T47D (cell line): ENCODE measurements at regions not wholly inside any gene's neighbourhood (a gene's known extent, or its start where the extent isn't known, plus 50 kb on each side); places are given as distances from the start of the nearest gene placed in this dataset.
"Not testable (repeated sequence)": the region's sequence is repeated elsewhere in the genome, so short reads cannot be mapped to it uniquely, and the experiment has no call there.

Source experiments
- DNase-seq, 2 experiments: peaks; one replicate each; pipeline versions ENCODE4 v3.0.0 to v3.0.0-alpha.2; 2011 to 2012; ENCODE audit warnings: low read depth in 1 of 2, low spot score in 1 of 2
- JUND ChIP-seq: IDR thresholded peaks from 2 replicates; pipeline ENCODE4 v1.6.1; 2012; ENCODE audit warnings: low read depth
- in situ Hi-C: cut with HindIII; loops from 2 replicates; pipeline ENCODE4 v1.10.0; 2016; ENCODE audit warnings: low sequenced_read_pairs, low pct_unique_long_range_greater_than_20kb

- no peak for DNase-seq
- in situ Hi-C loops: no loop called here
- no peak for TF ChIP-seq JUND
Measured at GRCh38 chr9:22808876-22809275, 362.3 kb downstream of the DMRTA1 start.

GRCh38 chr9:22809371-22809770, 362.7 kb downstream of the DMRTA1 start:
- TF ChIP-seq JUND: no peak
- in situ Hi-C loops: no loop called here
- no peak for DNase-seq

- DNase-seq: peak; percentile 13 to 54
- TF ChIP-seq JUND: no peak
- in situ Hi-C loops: no loop called here
Measured at GRCh38 chr9:22813529-22813928, 366.9 kb downstream of the DMRTA1 start.

- in situ Hi-C loops: no loop called here
- no peak for TF ChIP-seq JUND
- DNase-seq: no peak
Measured at GRCh38 chr9:22815246-22815645, 368.6 kb downstream of the DMRTA1 start.

- in situ Hi-C loops: no loop called here
- no peak for TF ChIP-seq JUND
- DNase-seq: no peak
Measured at GRCh38 chr9:22817181-22817580, 370.6 kb downstream of the DMRTA1 start.

GRCh38 chr9:22829236-22829635, 382.6 kb downstream of the DMRTA1 start:
- no peak for DNase-seq
- TF ChIP-seq JUND: no peak
- in situ Hi-C loops: no loop called here

GRCh38 chr9:22838266-22838665, 391.6 kb downstream of the DMRTA1 start:
- in situ Hi-C loops: no loop called here

GRCh38 chr9:22840641-22841040, 394.0 kb downstream of the DMRTA1 start:
- no peak for DNase-seq
- no peak for TF ChIP-seq JUND

More at GRCh38 chr9:22838266-22838665, 391.6 kb downstream of the DMRTA1 start:
- no peak for DNase-seq
- TF ChIP-seq JUND: no peak

GRCh38 chr9:22845243-22845642, 398.6 kb downstream of the DMRTA1 start:
- DNase-seq, in situ Hi-C loops: not testable (repeated sequence)

More at GRCh38 chr9:22840641-22841040, 394.0 kb downstream of the DMRTA1 start:
- in situ Hi-C loops: no loop called here

- in situ Hi-C loops: no loop called here
- DNase-seq: no peak
- TF ChIP-seq JUND: no peak
Measured at GRCh38 chr9:22855980-22856379, 409.4 kb downstream of the DMRTA1 start.

- no peak for DNase-seq
- no peak for TF ChIP-seq JUND
- in situ Hi-C loops: no loop called here
Measured at GRCh38 chr9:22857316-22857715, 410.7 kb downstream of the DMRTA1 start.

GRCh38 chr9:22863106-22863505, 416.5 kb downstream of the DMRTA1 start:
- in situ Hi-C loops: no loop called here
- no peak for TF ChIP-seq JUND
- DNase-seq: no peak

GRCh38 chr9:22863736-22864135, 417.1 kb downstream of the DMRTA1 start:
- in situ Hi-C loops: no loop called here
- no peak for DNase-seq
- TF ChIP-seq JUND: no peak

- peak in 1 of 2 experiments; percentile 1 for DNase-seq
- TF ChIP-seq JUND: no peak
- in situ Hi-C loops: no loop called here
Measured at GRCh38 chr9:22893196-22893843, 446.7 kb downstream of the DMRTA1 start.
